ENCODE measurements at regions not wholly inside any gene's neighbourhood (a gene's known extent, or its start where the extent isn't known, plus 50 kb on each side); places are given as distances from the start of the nearest gene placed in this dataset.

GRCh38 chr15:70158309-70159000 lies 60.7 kb upstream of the TLE3 start:
- Mint-ChIP-seq H3K27me3 (peaks cover 60% of the 10 kb centered on the region), H3K4me3 (no peak overlapping the region), H3K9me3 (no peaks in the 10 kb centered on the region), H3K36me3 (no peaks in the 10 kb centered on the region), H3K4me1 (no peaks in the 10 kb centered on the region), H3K27ac (no peak overlapping the region)
- CTCF ChIA-PET: interaction anchor here (0.8 kb wide), 1 partner anchor 1124 kb away, joined by 3 read pairs; no protein-coding TSS in a partner anchor
- DNase-seq: no peak

GRCh38 chr15:70156671-70157271 lies 59.1 kb upstream of the TLE3 start:
- DNase-seq: no peak
- CTCF ChIA-PET: no interaction called here
- no peaks in the 10 kb centered on the region for H3K4me1 Mint-ChIP-seq

DNA sequence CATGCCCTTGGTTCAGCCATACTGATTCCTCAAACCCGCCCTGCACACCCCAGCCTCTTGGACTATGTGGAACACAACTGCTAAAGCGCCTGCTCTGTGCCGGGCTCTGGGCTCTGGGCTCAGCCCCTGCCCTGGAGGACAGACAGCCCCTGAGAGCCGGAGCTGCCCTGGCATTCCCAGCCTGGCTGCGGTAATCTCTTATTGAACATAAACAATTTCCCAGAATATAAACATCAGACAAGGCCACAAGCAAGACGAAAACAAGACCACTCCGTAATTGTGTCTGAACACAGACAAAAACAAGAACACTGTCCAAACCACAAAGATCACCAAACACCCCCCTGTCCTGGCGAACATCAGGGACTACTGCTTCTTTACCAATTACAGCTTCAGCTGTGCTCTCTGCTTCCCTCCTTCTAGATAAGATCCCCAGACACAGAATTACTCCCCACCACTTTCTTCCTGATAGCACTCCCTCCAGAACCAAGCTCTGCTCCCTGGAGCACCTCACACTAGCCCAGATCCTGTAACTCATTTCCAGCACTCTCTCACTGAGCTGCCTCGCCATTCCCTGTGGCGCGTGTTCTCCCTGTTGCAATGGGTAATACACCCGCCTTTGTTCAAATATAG lies 57.1 kb upstream of the TLE3 start:
- CTCF ChIA-PET: no interaction called here
- Mint-ChIP-seq H3K36me3 (no peaks in the 10 kb centered on the region), H3K27ac (no peak overlapping the region)

More at GRCh38 chr15:70156671-70157271, 59.1 kb upstream of the TLE3 start:
- H3K9me3 Mint-ChIP-seq: no peaks in the 10 kb centered on the region
- no peaks in the 10 kb centered on the region for H3K36me3 Mint-ChIP-seq
- no peak overlapping the region for H3K4me3 Mint-ChIP-seq
- peaks cover 59% of the 10 kb centered on the region for H3K27me3 Mint-ChIP-seq
- no peak overlapping the region for H3K27ac Mint-ChIP-seq

DNA sequence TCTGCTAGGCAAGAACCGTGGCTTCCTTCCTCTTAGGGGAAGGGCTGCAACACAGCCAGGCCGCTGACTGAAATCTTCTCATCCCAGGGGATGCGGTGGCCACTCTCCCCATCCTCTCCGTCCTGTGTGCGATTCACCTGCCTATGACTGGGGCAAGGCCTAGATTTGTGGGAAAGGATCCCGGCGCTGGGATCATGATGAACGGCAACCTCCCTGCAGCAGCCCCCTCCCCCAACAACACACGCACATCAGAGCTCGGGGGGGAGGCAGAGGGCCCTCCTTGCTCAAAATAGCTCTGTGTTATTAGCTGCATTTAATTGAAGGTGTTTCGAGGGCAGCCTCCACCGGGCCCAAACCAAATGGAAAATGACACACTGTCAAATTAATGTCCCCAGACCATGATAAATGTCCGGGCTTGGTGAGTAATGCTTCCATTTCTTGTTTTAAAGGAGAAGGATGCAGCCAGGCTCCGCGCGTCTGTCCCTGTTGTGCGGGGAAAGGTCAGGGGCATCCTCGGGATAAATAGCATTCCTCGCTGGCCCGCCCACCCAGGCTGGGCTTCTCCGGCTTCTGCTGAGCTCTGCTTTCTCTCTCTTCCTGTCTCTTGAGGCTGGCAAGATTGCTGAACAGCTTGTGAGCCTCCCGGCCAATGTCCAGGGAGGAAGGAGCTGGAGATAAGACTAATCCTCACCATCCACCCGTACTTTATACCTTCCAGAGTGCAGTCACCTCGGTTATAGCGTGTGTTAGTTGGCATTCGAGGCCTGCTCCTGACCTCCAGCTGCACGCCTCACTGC lies 56.4 kb upstream of the TLE3 start:
- no peak overlapping the region for H3K27ac Mint-ChIP-seq
- no peak overlapping the region for H3K4me3 Mint-ChIP-seq
- no peaks in the 10 kb centered on the region for H3K4me1 Mint-ChIP-seq
- H3K36me3 Mint-ChIP-seq: no peaks in the 10 kb centered on the region
- H3K9me3 Mint-ChIP-seq: no peaks in the 10 kb centered on the region
- CTCF ChIA-PET: interaction anchor here (1.4 kb wide), 1 partner anchor 9 kb away, joined by 4 read pairs; no protein-coding TSS in a partner anchor
- no peak for DNase-seq
- H3K27me3 Mint-ChIP-seq: peaks cover 52% of the 10 kb centered on the region

More for the DNA sequence above, 57.1 kb upstream of the TLE3 start:
- H3K27me3 Mint-ChIP-seq: peaks cover 56% of the 10 kb centered on the region
- no peaks in the 10 kb centered on the region for H3K4me1 Mint-ChIP-seq
- DNase-seq: no peak
- H3K4me3 Mint-ChIP-seq: no peak overlapping the region
- no peaks in the 10 kb centered on the region for H3K9me3 Mint-ChIP-seq

GRCh38 chr15:70152070-70152480 lies 54.4 kb upstream of the TLE3 start:
- no peak overlapping the region for H3K4me3 Mint-ChIP-seq

GRCh38 chr15:70151462-70151861 lies 53.7 kb upstream of the TLE3 start:
- CTCF ChIA-PET: no interaction called here
- no peaks in the 10 kb centered on the region for H3K4me1 Mint-ChIP-seq
- peaks cover 59% of the 10 kb centered on the region for H3K27me3 Mint-ChIP-seq
- no peak overlapping the region for H3K27ac Mint-ChIP-seq
- no peak for DNase-seq
- no peaks in the 10 kb centered on the region for H3K9me3 Mint-ChIP-seq
- no peaks in the 10 kb centered on the region for H3K36me3 Mint-ChIP-seq
- no peak overlapping the region for H3K4me3 Mint-ChIP-seq

More at GRCh38 chr15:70152070-70152480, 54.4 kb upstream of the TLE3 start:
- H3K36me3 Mint-ChIP-seq: no peaks in the 10 kb centered on the region
- peaks cover 57% of the 10 kb centered on the region for H3K27me3 Mint-ChIP-seq
- no peaks in the 10 kb centered on the region for H3K4me1 Mint-ChIP-seq
- CTCF ChIA-PET: no interaction called here
- no peak overlapping the region for H3K27ac Mint-ChIP-seq
- no peak for DNase-seq
- H3K9me3 Mint-ChIP-seq: no peaks in the 10 kb centered on the region

GRCh38 chr15:70151003-70151402 lies 53.3 kb upstream of the TLE3 start:
- no peak for DNase-seq
- Mint-ChIP-seq H3K9me3 (no peaks in the 10 kb centered on the region), H3K4me1 (no peaks in the 10 kb centered on the region), H3K4me3 (no peak overlapping the region), H3K27ac (no peak overlapping the region), H3K27me3 (peaks cover 57% of the 10 kb centered on the region), H3K36me3 (no peaks in the 10 kb centered on the region)
- CTCF ChIA-PET: no interaction called here

DNA sequence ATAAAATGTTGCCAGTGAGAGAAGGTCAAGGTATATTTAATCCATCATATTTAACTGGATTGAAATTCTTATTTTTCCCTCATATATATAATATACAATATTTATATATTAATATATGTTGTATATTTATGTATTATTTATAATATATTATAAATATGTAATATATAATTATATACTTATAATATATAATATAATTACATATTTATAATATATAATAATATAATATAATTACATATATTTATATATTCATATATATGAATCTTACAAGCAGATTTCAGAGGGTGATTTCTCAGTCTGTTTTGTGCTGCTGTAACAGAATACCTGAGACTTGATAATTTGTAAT lies 52.7 kb upstream of the TLE3 start:
- Mint-ChIP-seq H3K4me1 (no peaks in the 10 kb centered on the region), H3K4me3 (no peak overlapping the region), H3K9me3 (no peaks in the 10 kb centered on the region), H3K27ac (no peak overlapping the region), H3K27me3 (peaks cover 51% of the 10 kb centered on the region), H3K36me3 (no peaks in the 10 kb centered on the region)
- DNase-seq: no peak
- CTCF ChIA-PET: no interaction called here

GRCh38 chr15:70149667-70150404 lies 52.1 kb upstream of the TLE3 start:
- no peaks in the 10 kb centered on the region for H3K9me3 Mint-ChIP-seq
- H3K27me3 Mint-ChIP-seq: peaks cover 48% of the 10 kb centered on the region
- no peaks in the 10 kb centered on the region for H3K36me3 Mint-ChIP-seq
- no peaks in the 10 kb centered on the region for H3K4me1 Mint-ChIP-seq
- no peak for DNase-seq
- CTCF ChIA-PET: interaction anchor here (1.1 kb wide), 1 partner anchor 626 kb away, joined by 3 read pairs; no protein-coding TSS in a partner anchor
- no peak overlapping the region for H3K4me3 Mint-ChIP-seq
- H3K27ac Mint-ChIP-seq: no peak overlapping the region

DNA sequence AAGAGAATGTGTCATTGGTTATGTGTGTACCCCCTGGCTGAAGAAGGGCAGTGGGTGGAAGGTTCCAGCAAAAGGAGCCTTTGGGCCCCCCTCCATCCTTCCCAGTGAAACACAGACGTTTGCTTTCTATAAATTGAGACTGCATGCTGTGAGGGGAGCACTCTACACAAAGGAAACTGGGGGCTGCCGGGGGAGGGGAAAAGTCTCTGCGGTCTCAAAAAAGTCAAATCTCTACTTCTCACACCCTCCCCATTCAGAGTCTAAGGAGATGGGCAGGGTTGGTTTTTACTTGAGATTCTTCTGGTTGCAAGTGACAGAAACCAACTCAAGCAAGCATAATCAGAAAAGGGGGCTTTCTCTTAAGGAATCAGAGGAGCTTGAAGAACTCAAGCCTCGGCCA lies 50.1 kb upstream of the TLE3 start:
- H3K36me3 Mint-ChIP-seq: no peaks in the 10 kb centered on the region
- H3K4me1 Mint-ChIP-seq: no peaks in the 10 kb centered on the region
- no peak overlapping the region for H3K27ac Mint-ChIP-seq
- no peaks in the 10 kb centered on the region for H3K9me3 Mint-ChIP-seq
- no peak overlapping the region for H3K4me3 Mint-ChIP-seq
- CTCF ChIA-PET: no interaction called here
- peaks cover 54% of the 10 kb centered on the region for H3K27me3 Mint-ChIP-seq
- no peak for DNase-seq
